ENCODE measurements at regions not wholly inside any gene's neighbourhood (a gene's known extent, or its start where the extent isn't known, plus 50 kb on each side); places are given as distances from the start of the nearest gene placed in this dataset.
"Not testable (repeated sequence)": the region's sequence is repeated elsewhere in the genome, so short reads cannot be mapped to it uniquely, and the experiment has no call there.

DNA sequence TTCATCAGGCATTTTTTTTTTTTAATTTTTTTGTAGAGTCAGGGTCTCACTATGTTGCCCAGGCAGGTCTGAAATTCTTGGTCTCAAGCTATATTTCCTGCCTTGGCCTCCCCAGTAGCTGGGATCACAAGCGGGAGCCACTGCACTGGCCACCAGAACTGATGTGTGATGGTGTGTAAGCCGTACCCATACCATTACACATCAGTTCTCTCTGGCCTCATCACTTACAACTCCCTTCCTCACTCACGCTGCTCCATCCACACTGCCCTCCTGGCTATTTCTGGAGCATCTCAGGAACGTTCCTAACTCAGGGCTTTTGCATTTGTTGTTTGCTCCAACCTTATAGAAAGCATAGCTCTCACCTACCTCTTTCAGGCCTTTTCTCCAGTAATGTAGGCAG is 834.5 kb upstream of the ID2 start:
- intact Hi-C loops (cut with micrococcal nuclease): no loop called here
- H3K27ac Mint-ChIP-seq: peak overlapping the region; percentile 7
- H3K4me1 Mint-ChIP-seq (ENCODE audit: low read depth): peaks cover 17% of the 10 kb centered on the region
- no peaks in the 10 kb centered on the region for H3K36me3 Mint-ChIP-seq (ENCODE audit: low read depth)
- CTCF ChIA-PET: interaction anchor here (1.1 to 1.7 kb wide), 3 partner anchors 22 to 750 kb away, joined by 3 to 5 read pairs (median 3); no protein-coding TSS in a partner anchor
- no peak for DNase-seq
- H3K9me3 Mint-ChIP-seq: no peaks in the 10 kb centered on the region
- H3K4me3 Mint-ChIP-seq: no peak overlapping the region
- peaks cover 9% of the 10 kb centered on the region for H3K27me3 Mint-ChIP-seq (ENCODE audit: low read depth)

DNA sequence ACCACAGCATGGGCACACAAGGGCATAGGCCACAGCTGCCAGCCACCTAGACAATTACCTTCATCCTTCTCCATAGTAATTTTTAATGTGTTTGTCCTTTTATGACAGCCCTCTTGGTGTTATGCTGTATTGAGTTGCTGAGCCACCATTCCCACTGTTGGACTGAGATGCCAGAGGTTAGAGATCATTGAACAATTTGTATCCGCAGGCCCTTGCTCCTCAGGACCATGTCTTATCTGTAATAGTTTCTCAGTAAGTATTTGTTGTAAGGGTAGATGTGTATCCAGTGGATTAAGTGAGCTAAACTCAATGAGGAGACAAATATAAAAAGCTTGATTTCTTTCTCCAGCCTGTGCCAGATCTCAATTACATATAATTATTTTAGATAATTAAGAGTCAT is 832.8 kb upstream of the ID2 start:
- H3K36me3 Mint-ChIP-seq (ENCODE audit: low read depth): no peaks in the 10 kb centered on the region
- intact Hi-C loops (cut with micrococcal nuclease): loop anchor here (2.0 kb wide), 5 partner anchors 282 to 694 kb away; no protein-coding TSS in a partner anchor
- no peaks in the 10 kb centered on the region for H3K9me3 Mint-ChIP-seq
- CTCF ChIA-PET: no interaction called here
- peaks cover 7% of the 10 kb centered on the region for H3K27me3 Mint-ChIP-seq (ENCODE audit: low read depth)
- DNase-seq: no peak
- H3K4me1 Mint-ChIP-seq (ENCODE audit: low read depth): peaks cover 17% of the 10 kb centered on the region
- no peak overlapping the region for H3K27ac Mint-ChIP-seq
- H3K4me3 Mint-ChIP-seq: no peak overlapping the region

DNA sequence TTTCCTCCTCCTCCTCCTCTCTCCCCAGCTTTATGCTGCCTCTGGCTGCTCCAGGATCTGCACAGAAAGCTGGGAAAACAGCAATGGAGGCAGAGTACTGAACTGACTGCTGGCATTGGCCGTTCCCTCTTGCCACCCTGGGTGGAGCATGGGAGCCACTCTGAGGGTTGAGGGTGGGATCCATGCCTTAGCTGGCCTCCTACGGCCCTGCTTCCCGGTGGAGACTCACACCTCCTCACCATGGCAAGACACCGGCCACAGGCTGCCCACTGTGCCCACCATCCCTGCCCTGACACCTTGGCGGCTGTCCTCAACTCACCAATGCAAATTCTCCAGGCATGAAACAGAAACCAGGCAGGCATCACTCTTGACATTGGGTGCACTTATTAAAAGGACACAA is 832.3 kb upstream of the ID2 start:
- Mint-ChIP-seq H3K4me3 (no peak overlapping the region), H3K27ac (no peak overlapping the region), H3K36me3 (ENCODE audit: low read depth) (no peaks in the 10 kb centered on the region), H3K4me1 (ENCODE audit: low read depth) (peaks cover 17% of the 10 kb centered on the region), H3K9me3 (no peaks in the 10 kb centered on the region), H3K27me3 (ENCODE audit: low read depth) (peaks cover 7% of the 10 kb centered on the region)
- CTCF ChIA-PET: no interaction called here
- intact Hi-C loops (cut with micrococcal nuclease): loop anchor here (2.0 kb wide), 5 partner anchors 283 to 693 kb away; no protein-coding TSS in a partner anchor
- no peak for DNase-seq

DNA sequence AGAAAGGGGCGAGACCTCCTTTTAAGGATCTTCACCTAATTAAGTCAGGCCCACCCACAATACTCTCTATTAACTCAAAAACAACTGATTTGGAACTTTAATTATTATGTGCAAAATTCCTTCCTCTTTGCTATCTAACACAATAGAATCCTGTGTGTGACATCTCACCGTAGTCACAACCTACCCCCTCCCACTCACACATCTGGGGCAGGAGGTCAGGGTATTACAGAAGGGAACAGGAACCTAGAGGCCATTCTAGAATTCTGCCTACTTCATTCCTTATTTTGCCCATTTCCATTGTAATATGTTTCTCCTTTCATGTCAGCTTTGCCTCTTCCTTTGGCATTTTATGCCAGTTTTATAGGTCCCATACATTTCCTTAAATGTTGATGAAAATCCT is 829.3 kb upstream of the ID2 start:
- peaks cover 7% of the 10 kb centered on the region for H3K27me3 Mint-ChIP-seq (ENCODE audit: low read depth)
- no peak for DNase-seq
- H3K4me3 Mint-ChIP-seq: no peak overlapping the region
- H3K9me3 Mint-ChIP-seq: no peaks in the 10 kb centered on the region
- peaks cover 15% of the 10 kb centered on the region for H3K4me1 Mint-ChIP-seq (ENCODE audit: low read depth)
- no peak overlapping the region for H3K27ac Mint-ChIP-seq
- CTCF ChIA-PET: no interaction called here
- intact Hi-C loops (cut with micrococcal nuclease): no loop called here
- H3K36me3 Mint-ChIP-seq (ENCODE audit: low read depth): no peaks in the 10 kb centered on the region

DNA sequence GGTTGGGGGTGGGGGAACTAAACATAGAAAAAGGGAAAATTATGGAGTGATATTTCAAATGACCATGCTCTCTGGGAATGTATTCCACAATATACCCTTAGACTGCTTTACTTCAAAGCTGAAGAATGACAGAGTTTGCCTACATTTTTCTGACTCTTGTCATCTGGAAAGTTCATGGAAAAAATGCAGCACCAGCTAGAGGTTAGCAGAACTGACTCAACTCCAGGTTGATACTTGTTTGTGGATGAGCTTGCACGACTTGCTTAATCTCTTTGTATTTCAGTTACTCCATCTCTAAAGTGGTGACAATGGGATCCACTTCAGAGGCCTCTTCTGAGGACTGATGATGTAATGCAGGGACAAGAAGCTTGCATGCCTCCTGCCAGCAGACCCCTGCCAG is 824.0 kb upstream of the ID2 start:
- no peaks in the 10 kb centered on the region for H3K27me3 Mint-ChIP-seq (ENCODE audit: low read depth)
- no peak overlapping the region for H3K27ac Mint-ChIP-seq
- no peak overlapping the region for H3K4me3 Mint-ChIP-seq
- no peaks in the 10 kb centered on the region for H3K9me3 Mint-ChIP-seq
- intact Hi-C loops (cut with micrococcal nuclease): no loop called here
- H3K36me3 Mint-ChIP-seq (ENCODE audit: low read depth): no peaks in the 10 kb centered on the region
- CTCF ChIA-PET: interaction anchor here (0.6 kb wide), 1 partner anchor 26 kb away, joined by 3 read pairs; no protein-coding TSS in a partner anchor
- no peaks in the 10 kb centered on the region for H3K4me1 Mint-ChIP-seq (ENCODE audit: low read depth)
- no peak for DNase-seq

DNA sequence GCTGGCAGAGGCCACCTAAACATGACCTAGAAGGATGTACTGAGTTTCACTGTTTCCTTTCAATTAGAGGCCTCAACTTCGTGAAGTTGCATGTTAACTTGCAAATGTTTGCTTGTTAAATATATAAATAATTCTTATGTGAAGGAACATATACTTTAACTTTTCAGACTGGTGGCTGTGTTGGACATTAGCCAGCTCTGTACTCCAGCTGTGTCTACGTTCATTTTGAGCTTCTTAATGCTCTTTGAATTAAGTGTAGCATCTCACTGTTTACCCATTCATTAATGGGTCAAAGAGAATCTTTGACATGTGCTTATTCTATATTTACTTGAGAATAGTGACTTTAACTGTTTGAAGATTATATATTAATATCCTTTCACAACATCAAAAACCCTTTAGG is 823.2 kb upstream of the ID2 start:
- CTCF ChIA-PET: interaction anchor here (0.7 kb wide), 1 partner anchor 902 kb away, joined by 3 read pairs; no protein-coding TSS in a partner anchor
- no peak overlapping the region for H3K27ac Mint-ChIP-seq
- H3K4me1 Mint-ChIP-seq (ENCODE audit: low read depth): no peaks in the 10 kb centered on the region
- DNase-seq: no peak
- no peak overlapping the region for H3K4me3 Mint-ChIP-seq
- H3K36me3 Mint-ChIP-seq (ENCODE audit: low read depth): no peaks in the 10 kb centered on the region
- no peaks in the 10 kb centered on the region for H3K27me3 Mint-ChIP-seq (ENCODE audit: low read depth)
- H3K9me3 Mint-ChIP-seq: no peaks in the 10 kb centered on the region
- intact Hi-C loops (cut with micrococcal nuclease): no loop called here

DNA sequence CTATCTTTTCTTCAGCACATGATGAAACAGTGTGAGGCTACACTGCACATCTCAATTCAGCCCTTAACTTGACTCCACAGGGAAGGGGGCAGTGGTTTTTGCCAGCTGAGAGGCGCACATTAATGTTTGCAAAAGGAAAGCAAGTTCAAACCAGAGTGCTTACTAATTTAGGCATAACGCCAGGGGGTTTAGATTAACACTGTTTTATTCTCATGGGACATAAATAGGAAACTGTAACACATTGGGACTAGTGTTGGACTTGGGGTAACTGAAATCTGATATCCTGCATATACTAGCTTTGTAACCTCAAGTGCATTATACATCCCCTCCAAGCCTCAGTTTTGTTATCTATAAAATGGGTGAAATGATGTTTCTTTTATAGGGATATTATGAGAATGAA is 821.2 kb upstream of the ID2 start:
- intact Hi-C loops (cut with micrococcal nuclease): no loop called here
- Mint-ChIP-seq H3K4me3 (no peak overlapping the region), H3K4me1 (ENCODE audit: low read depth) (no peaks in the 10 kb centered on the region), H3K27me3 (ENCODE audit: low read depth) (no peaks in the 10 kb centered on the region), H3K9me3 (no peaks in the 10 kb centered on the region), H3K36me3 (ENCODE audit: low read depth) (no peaks in the 10 kb centered on the region), H3K27ac (no peak overlapping the region)
- CTCF ChIA-PET: no interaction called here
- DNase-seq: no peak

DNA sequence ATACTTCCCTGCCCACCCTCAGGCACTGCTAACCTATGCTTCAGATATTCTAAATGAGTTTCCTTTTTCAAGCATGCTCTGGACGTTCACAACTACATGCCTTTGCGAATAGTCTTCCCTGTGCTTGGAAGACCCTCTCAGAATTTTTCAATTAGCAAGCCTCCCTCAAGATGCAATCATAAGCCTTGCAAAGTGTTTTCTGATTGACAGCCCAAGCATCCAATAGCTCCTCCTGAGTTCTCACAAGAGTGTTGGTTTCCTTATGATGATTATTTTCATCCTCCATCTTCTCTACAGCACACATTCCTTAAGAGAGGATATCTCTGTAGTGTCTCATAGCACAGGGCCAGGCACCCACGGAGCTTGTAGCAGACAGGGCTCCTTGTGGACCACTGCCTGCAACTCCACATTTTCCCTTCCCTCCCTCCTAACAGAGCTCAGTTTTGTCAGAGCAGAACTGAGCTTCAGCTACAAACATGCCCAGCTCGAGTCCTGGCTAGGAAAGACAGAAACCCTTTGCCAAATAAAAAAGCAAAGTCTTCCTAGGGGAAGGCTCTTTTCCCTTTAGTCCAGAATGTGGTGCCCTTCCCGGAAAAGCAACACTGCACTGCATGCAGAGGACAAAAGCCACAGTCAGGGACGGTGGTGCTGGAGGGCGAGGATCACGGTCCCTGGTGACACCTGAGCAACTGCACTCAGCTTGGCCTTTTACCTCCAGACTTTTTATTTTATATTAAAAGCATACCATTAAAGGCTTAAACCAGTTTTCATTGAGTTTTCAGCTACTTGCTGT is 819.8 kb upstream of the ID2 start:
- no peak overlapping the region for H3K27ac Mint-ChIP-seq
- intact Hi-C loops (cut with micrococcal nuclease): no loop called here
- no peaks in the 10 kb centered on the region for H3K9me3 Mint-ChIP-seq
- no peaks in the 10 kb centered on the region for H3K4me1 Mint-ChIP-seq (ENCODE audit: low read depth)
- H3K4me3 Mint-ChIP-seq: no peak overlapping the region
- DNase-seq: no peak
- no peaks in the 10 kb centered on the region for H3K27me3 Mint-ChIP-seq (ENCODE audit: low read depth)
- no peaks in the 10 kb centered on the region for H3K36me3 Mint-ChIP-seq (ENCODE audit: low read depth)
- CTCF ChIA-PET: interaction anchor here (0.6 kb wide), 1 partner anchor 31 kb away, joined by 3 read pairs; no protein-coding TSS in a partner anchor

DNA sequence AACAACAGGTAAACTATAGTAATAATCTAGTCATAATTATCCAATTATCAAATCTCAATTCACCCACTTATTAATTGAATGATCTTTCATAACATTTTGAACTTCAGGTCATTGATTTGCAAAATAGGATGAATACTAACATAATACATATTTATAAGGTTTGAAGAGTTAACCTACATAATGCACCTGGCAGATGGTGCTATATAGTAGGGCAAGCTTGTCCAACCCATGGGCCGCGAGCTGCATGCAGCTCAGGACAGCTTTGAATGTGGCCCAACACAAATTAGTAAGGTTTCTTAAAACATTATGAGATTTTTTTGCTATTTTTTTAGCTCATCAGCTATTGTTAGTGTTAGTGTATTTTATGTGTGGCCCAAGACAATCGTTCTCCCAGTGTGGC is 815.8 kb upstream of the ID2 start:
- Mint-ChIP-seq H3K4me1 (ENCODE audit: low read depth) (no peaks in the 10 kb centered on the region), H3K27me3 (ENCODE audit: low read depth) (no peaks in the 10 kb centered on the region), H3K4me3 (no peak overlapping the region), H3K27ac (no peak overlapping the region), H3K36me3 (ENCODE audit: low read depth) (no peaks in the 10 kb centered on the region), H3K9me3 (no peaks in the 10 kb centered on the region)
- intact Hi-C loops (cut with micrococcal nuclease): no loop called here
- no peak for DNase-seq
- CTCF ChIA-PET: no interaction called here

DNA sequence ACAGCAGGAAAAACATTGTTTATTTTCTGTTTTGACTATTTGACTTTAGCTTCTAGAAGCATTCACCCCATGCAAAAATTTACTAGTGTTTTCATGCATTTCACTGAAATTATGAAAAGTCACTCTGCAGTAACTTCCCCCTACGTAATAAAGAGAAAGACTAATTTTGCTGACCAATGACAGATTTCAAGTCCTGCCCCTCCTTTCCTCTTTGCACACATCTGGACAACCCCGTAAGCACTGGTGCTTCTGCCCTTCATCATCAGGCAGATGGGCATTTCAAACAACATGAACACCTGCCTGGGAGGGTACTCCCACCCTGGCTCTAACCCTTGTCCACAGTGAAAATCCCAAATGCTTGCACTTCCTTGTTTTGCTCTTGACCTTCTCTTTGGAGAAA is 815.0 kb upstream of the ID2 start:
- intact Hi-C loops (cut with micrococcal nuclease): no loop called here
- Mint-ChIP-seq H3K27ac (no peak overlapping the region), H3K4me1 (ENCODE audit: low read depth) (no peaks in the 10 kb centered on the region), H3K9me3 (no peaks in the 10 kb centered on the region), H3K4me3 (no peak overlapping the region), H3K36me3 (ENCODE audit: low read depth) (no peaks in the 10 kb centered on the region), H3K27me3 (ENCODE audit: low read depth) (no peaks in the 10 kb centered on the region)
- DNase-seq: no peak
- CTCF ChIA-PET: no interaction called here

DNA sequence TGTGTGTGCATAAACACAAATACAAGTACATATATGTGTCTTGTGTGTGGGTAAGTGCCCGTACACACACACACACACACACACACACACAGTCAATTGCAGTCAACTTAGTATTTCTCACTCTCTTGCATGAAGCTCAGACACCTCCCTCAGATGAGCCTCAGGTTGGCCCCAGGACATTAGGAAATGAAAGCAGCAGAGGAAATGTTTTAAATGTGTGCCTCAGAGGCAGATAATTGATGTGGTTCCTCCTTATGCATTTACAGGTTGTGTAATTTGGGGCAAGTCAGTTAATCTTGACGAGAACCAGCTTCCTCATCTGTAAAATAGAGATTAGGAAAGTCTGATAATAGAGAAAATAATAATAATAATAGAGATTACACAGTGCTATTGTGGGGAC is 814.0 kb upstream of the ID2 start:
- H3K9me3 Mint-ChIP-seq: no peaks in the 10 kb centered on the region
- DNase-seq: peak; percentile 29
- no peaks in the 10 kb centered on the region for H3K27me3 Mint-ChIP-seq (ENCODE audit: low read depth)
- no peaks in the 10 kb centered on the region for H3K36me3 Mint-ChIP-seq (ENCODE audit: low read depth)
- CTCF ChIA-PET: no interaction called here
- H3K4me1 Mint-ChIP-seq (ENCODE audit: low read depth): no peaks in the 10 kb centered on the region
- intact Hi-C loops (cut with micrococcal nuclease): no loop called here
- no peak overlapping the region for H3K4me3 Mint-ChIP-seq
- H3K27ac Mint-ChIP-seq: no peak overlapping the region

DNA sequence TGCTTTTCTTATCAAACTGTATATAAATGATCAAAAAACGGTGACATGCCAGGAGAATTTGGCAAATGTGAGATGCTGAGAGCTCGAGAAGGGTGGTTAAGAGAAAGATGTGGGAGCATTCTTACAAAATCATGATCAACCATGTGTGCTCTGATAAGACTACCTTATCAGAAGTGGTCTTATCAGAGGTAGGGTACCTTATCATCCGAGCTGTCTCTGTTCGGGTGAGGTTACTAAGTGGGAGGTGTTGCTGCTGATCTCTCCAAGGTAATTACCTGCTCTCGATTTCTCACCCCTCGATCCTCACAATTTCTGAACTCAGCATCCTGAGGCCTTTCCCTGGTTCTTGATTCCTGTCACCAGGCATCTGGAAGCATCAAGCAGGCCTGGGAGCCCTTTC is 813.0 kb upstream of the ID2 start:
- H3K27ac Mint-ChIP-seq: no peak overlapping the region
- CTCF ChIA-PET: interaction anchor here (0.7 kb wide), 1 partner anchor 148 kb away, joined by 3 read pairs; no protein-coding TSS in a partner anchor
- no peaks in the 10 kb centered on the region for H3K4me1 Mint-ChIP-seq (ENCODE audit: low read depth)
- intact Hi-C loops (cut with micrococcal nuclease): no loop called here
- H3K4me3 Mint-ChIP-seq: no peak overlapping the region
- DNase-seq: no peak
- H3K36me3 Mint-ChIP-seq (ENCODE audit: low read depth): no peaks in the 10 kb centered on the region
- no peaks in the 10 kb centered on the region for H3K27me3 Mint-ChIP-seq (ENCODE audit: low read depth)
- H3K9me3 Mint-ChIP-seq: no peaks in the 10 kb centered on the region

DNA sequence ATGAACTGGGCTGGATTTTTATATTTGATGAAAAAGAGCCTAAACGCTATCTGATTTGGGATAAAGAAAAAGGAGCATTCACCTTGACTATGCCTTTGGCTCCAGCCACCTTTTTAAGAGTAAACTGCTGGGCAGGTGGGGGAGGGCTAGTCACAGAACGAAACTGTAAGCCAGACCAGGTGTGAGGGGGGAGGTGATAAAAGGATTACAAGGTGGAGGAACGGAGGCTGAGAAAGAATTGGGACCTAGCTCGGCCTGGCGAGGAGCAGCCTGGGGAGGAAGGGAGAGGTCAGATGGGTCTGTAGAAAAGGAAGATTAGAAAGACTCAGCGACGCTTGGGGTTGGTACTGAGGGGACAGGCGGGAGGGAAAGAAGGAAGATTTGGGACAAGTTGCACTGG is 805.4 kb upstream of the ID2 start:
- DNase-seq; H3K36me3 Mint-ChIP-seq (ENCODE audit: low read depth); H3K4me3 Mint-ChIP-seq; H3K9me3 Mint-ChIP-seq; H3K4me1 Mint-ChIP-seq (ENCODE audit: low read depth); H3K27ac Mint-ChIP-seq; H3K27me3 Mint-ChIP-seq (ENCODE audit: low read depth); intact Hi-C loops (cut with micrococcal nuclease); CTCF ChIA-PET: not testable (repeated sequence)

All from activated naive CD4-positive, alpha-beta T cell treated with anti-CD3 and anti-CD28 coated beads for 36 hours (primary cell).